Kidney (tissue), 13 donors: ENCODE measurements at regions not wholly inside any gene's neighbourhood (a gene's known extent, or its start where the extent isn't known, plus 50 kb on each side); places are given as distances from the start of the nearest gene placed in this dataset.
"Not testable (repeated sequence)": the region's sequence is repeated elsewhere in the genome, so short reads cannot be mapped to it uniquely, and the experiment has no call there.

Experiments used
- DNase-seq, 5 donors: peaks; one replicate each; pipeline ENCODE4 v3.0.0-alpha.2; 2013 to 2020
- FAIRE-seq: peaks from 2 replicates; lab custom pipeline; 2012; peaks lifted over from hg19 to GRCh38; lab: Jason Lieb, UNC
- H3K27ac ChIP-seq, 2 donors: one replicate each; pipeline ENCODE4 v1.7.0; 2013; ENCODE audit warnings: low read depth in 2 of 2, low read length in 2 of 2, inconsistent platforms in 1 of 2
- H3K27me3 ChIP-seq: one replicate; pipeline ENCODE4 v1.7.1; 2013; ENCODE audit warnings: low read length, inconsistent platforms; ENCODE audit not compliant: control insufficient read depth, insufficient read depth
- H3K36me3 ChIP-seq, 3 donors: one replicate each; pipeline versions ENCODE4 v1.7.0 to v1.7.1; 2013; ENCODE audit warnings: low read length in 3 of 3, control low read depth in 1 of 3, inconsistent platforms in 1 of 3; ENCODE audit not compliant: insufficient read depth in 3 of 3, control insufficient read depth in 2 of 3
- H3K4me1 ChIP-seq, 3 donors: one replicate each; pipeline versions ENCODE4 v1.7.0 to v1.7.1; 2013; ENCODE audit warnings: low read length in 3 of 3, inconsistent platforms in 1 of 3, low read depth in 1 of 3; ENCODE audit not compliant: control insufficient read depth in 2 of 3, insufficient read depth in 2 of 3
- H3K4me3 ChIP-seq, 3 donors: one replicate each; pipeline versions ENCODE4 v1.7.0 to v1.8.1; 2013; ENCODE audit warnings: low read length in 3 of 3, control low read depth in 1 of 3, inconsistent platforms in 1 of 3
- H3K9ac ChIP-seq, 3 donors: one replicate each; pipeline versions ENCODE4 v1.7.0 to v1.7.1; 2013; ENCODE audit warnings: low read length in 3 of 3, control low read depth in 1 of 3, inconsistent platforms in 1 of 3
- H3K9me3 ChIP-seq, 3 donors: one replicate each; pipeline versions ENCODE4 v1.7.0 to v1.7.1; 2013; ENCODE audit warnings: low read length in 3 of 3, control low read depth in 1 of 3, inconsistent platforms in 1 of 3; ENCODE audit not compliant: control insufficient read depth in 2 of 3, insufficient read depth in 1 of 3
- CTCF ChIP-seq: IDR thresholded peaks from 3 replicates; pipeline ENCODE4 v1.5.1; 2012; ENCODE audit warnings: mild to moderate bottlenecking, moderate library complexity, borderline replicate concordance; ENCODE audit not compliant: insufficient read depth; ENCODE audit errors: extremely low read depth
- intact Hi-C: fragments of 100-400 bp; cut with DNase I; formaldehyde crosslinking; loops from one replicate; pipeline ENCODE4 v1.11.1; 2022
- donor health status: control.
- donor health status: control.
- donor health status: control.
- donor health status: control.
- donor health status: control.
- donor health status: DM: yes; HTN: yes; CAD: no.
- donor health status: Normal renal cell carcinoma (clear cell type).

GRCh38 chr11:59028105-59028504 is 58.0 kb upstream of the GLYATL1B start:
- no peaks in the 10 kb centered on the region for H3K9me3 ChIP-seq
- TF ChIP-seq CTCF: no peak
- H3K4me3 ChIP-seq: no peak overlapping the region
- no peak overlapping the region for H3K9ac ChIP-seq
- intact Hi-C loops: no loop called here
- no peak overlapping the region for H3K27ac ChIP-seq
- no peak for DNase-seq
- no peaks in the 10 kb centered on the region for H3K4me1 ChIP-seq
- FAIRE-seq: no peak
- no peaks in the 10 kb centered on the region for H3K27me3 ChIP-seq
- H3K36me3 ChIP-seq: no peaks in the 10 kb centered on the region

GRCh38 chr11:59029366-59029889 is 56.7 kb upstream of the GLYATL1B start:
- FAIRE-seq: no peak
- DNase-seq: no peak
- Histone ChIP-seq H3K9me3 (no peaks in the 10 kb centered on the region), H3K4me1 (no peaks in the 10 kb centered on the region), H3K27me3 (no peaks in the 10 kb centered on the region), H3K9ac (no peak overlapping the region), H3K4me3 (no peak overlapping the region), H3K27ac (no peak overlapping the region), H3K36me3 (no peaks in the 10 kb centered on the region)
- intact Hi-C loops: no loop called here
- TF ChIP-seq CTCF: no peak

DNA sequence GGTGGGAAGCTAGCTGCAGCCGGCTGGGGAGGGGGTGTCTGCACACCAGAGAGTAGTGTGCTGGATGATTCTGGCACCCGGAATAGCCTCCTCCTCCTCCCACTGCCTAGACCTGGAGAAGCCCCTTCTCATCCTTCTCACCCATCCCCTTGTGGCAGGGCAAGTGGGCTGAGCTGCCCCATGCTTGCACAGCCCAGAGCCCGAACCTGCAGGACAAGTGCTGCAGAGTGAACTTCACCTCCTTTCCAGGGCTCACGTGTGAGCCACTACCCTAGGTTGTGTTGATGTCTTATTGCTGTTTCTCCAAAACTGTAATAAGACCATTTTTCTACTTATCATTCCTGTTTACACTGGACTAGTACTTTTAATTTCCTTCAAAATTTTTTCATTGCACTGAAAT is 56.1 kb upstream of the GLYATL1B start:
- Histone ChIP-seq H3K9me3 (no peaks in the 10 kb centered on the region), H3K27me3 (no peaks in the 10 kb centered on the region)
- DNase-seq: no peak

DNA sequence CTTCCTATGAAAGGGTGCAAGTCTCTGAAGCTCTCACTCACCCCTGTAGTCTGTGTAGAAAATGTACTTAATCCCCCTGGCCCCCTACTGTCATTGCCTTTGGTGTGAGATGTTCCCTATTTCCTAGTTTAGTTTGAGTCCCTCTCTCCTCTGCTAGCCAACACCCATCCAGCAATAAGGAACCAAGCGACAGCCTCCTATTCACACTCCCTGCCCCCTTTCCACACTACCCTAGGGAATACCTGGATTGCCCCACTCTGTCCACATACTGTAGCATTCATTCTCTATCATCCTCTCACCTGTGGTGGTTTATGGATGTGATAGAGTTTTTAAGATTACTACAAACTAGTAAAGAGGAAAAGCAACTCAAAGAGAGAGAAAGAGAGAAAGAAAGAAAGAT is 54.4 kb upstream of the GLYATL1B start:
- H3K4me1 ChIP-seq, H3K9ac ChIP-seq, H3K27me3 ChIP-seq, DNase-seq, FAIRE-seq, H3K36me3 ChIP-seq, intact Hi-C loops, H3K4me3 ChIP-seq, H3K27ac ChIP-seq, H3K9me3 ChIP-seq: not testable (repeated sequence)

More for the DNA sequence above, 56.1 kb upstream of the GLYATL1B start:
- Histone ChIP-seq H3K4me1 (no peaks in the 10 kb centered on the region), H3K4me3 (no peak overlapping the region), H3K36me3 (no peaks in the 10 kb centered on the region), H3K27ac (no peak overlapping the region), H3K9ac (no peak overlapping the region)
- TF ChIP-seq CTCF: no peak
- intact Hi-C loops: no loop called here
- no peak for FAIRE-seq
